Panc1 (cell line): ENCODE measurements at regions not wholly inside any gene's neighbourhood (a gene's known extent, or its start where the extent isn't known, plus 50 kb on each side); places are given as distances from the start of the nearest gene placed in this dataset.

Source experiments
- CTCF ChIP-seq: fragments of 450-650 bp; IDR thresholded peaks from 2 replicates; pipeline ENCODE4 v1.5.1; 2017; ENCODE audit warnings: mild to moderate bottlenecking
- POLR2AphosphoS5 ChIP-seq: IDR thresholded peaks from 2 replicates; pipeline ENCODE4 v1.6.1; 2012; ENCODE audit warnings: mild to moderate bottlenecking, low read depth, low read length, moderate library complexity
- REST ChIP-seq, 2 experiments: IDR thresholded peaks; 2 replicates each; pipeline ENCODE4 v1.6.1; 2011 to 2012; ENCODE audit warnings: low read depth in 2 of 2, control low read depth in 1 of 2, low read length in 1 of 2, mild to moderate bottlenecking in 1 of 2, moderate library complexity in 1 of 2; ENCODE audit not compliant: insufficient read depth in 1 of 2
- SIN3A ChIP-seq: IDR thresholded peaks from 2 replicates; pipeline ENCODE4 v1.6.1; 2012; ENCODE audit warnings: low read depth, mild to moderate bottlenecking, low read length, moderate library complexity, borderline replicate concordance; ENCODE audit not compliant: insufficient read depth
- TCF7L2 ChIP-seq: IDR thresholded peaks from 2 replicates; pipeline ENCODE4 v1.6.1; 2011; ENCODE audit warnings: mild to moderate bottlenecking, low read depth, low read length, inconsistent platforms

GRCh38 chr20:22515264-22515663 is 69.1 kb downstream of the FOXA2 start:
- no peak for TF ChIP-seq CTCF
- TF ChIP-seq POLR2AphosphoS5, result no peak
- no peak for TF ChIP-seq REST (IDR thresholded peaks at IDR 0.05; ENCODE audit: insufficient read depth in 1 of 2, low read depth in 2 of 2, low read length in 1 of 2)
- no peak for TF ChIP-seq SIN3A
- no peak for TF ChIP-seq TCF7L2
